GM12801 (cell line): ENCODE measurements at regions not wholly inside any gene's neighbourhood (a gene's known extent, or its start where the extent isn't known, plus 50 kb on each side); places are given as distances from the start of the nearest gene placed in this dataset.

Experiments used
- CTCF ChIP-seq: IDR thresholded peaks from one replicate; pipeline ENCODE4 v1.5.1; 2011; ENCODE audit warnings: control low read depth; ENCODE audit not compliant: insufficient read length; ENCODE audit errors: extremely low read depth

DNA sequence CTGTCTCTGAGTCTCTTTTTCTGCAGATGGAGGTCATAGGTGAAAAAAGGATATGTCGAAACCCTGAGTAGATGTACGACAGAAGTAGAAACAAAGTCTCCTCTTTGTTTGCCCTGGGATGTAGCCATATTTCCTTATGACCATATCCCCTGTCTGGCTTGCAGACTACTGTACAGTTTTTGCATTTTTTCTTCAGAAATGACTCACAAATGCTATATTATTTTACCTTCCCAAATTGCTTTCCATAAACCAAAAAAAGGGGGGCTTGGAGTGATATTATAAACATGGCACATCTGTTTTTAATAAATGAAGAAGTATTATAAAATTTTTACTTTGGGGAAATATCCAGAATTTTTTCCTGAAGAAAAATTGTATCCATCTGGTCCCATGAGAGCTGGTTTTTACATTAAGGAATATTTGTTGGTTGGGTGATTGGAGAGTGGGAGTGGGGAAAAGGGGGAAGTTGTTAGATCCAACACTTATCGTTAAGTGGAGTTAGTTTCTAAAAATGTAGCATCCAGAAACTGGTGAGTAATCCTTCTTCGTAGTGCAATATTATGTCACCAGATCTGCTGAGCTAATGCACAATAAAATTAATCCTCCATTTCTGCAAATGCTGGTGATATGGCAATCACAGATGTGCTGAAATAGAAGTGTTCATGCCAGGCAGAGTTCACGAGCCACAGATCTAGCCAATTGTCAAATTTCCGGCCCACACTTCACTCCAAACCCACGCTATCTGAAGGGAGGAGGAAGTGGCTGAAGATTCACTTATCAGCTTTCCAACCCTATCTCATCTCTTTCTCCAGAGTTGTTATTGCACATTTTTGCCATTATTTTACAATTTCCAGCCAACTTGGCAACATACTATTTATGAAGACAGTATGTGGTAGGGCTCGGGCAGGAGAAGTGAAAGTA is 313.6 kb upstream of the ATP11B start:
- no peak for TF ChIP-seq CTCF

- no peak for TF ChIP-seq CTCF
Measured at GRCh38 chr3:182482705-182483104, 310.6 kb upstream of the ATP11B start.

- TF ChIP-seq CTCF = no peak
Measured at GRCh38 chr3:182484682-182485081, 308.6 kb upstream of the ATP11B start.

GRCh38 chr3:182485301-182485700 is 308.0 kb upstream of the ATP11B start:
- no peak for TF ChIP-seq CTCF

GRCh38 chr3:182486463-182486862 is 306.8 kb upstream of the ATP11B start:
- TF ChIP-seq CTCF = no peak

GRCh38 chr3:182487143-182487542 is 306.2 kb upstream of the ATP11B start:
- TF ChIP-seq CTCF = no peak

DNA sequence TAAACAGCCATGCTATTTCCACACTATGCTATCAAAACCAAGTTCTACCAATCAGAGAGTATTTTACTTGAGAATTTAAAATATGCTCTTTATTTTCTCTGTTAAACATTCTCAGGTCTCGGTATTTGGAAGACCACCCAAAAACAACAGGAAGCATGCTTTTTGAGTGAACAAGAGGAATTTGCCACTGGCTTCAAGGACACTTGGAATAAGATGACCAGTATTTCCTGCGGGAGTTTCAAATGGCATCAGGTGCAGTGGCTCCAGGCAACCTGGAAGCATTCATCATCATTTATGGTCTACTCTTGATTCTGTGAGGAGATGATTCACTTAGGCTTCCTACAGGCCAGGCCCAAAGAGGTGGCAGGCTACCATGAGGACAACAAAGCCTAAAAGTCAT is 305.7 kb upstream of the ATP11B start:
- no peak for TF ChIP-seq CTCF
